Stimulated activated effector memory CD8-positive, alpha-beta T cell treated with anti-CD3 and anti-CD28 coated beads, Interleukin-12 subunit alpha, Interleukin-12 subunit beta, amount 100 ng/mL, for 72 hours (primary cell): ENCODE measurements at regions not wholly inside any gene's neighbourhood (a gene's known extent, or its start where the extent isn't known, plus 50 kb on each side); places are given as distances from the start of the nearest gene placed in this dataset.

ENCODE experiments used
- ATAC-seq: fragments of 150-1000 bp; cut with Tn5 transposase; 2 replicates; pipeline ENCODE4 v1.10.0; 2021
- DNase-seq, 2 donors: peaks; one replicate each; pipeline ENCODE4 v3.0.0; 2021 to 2022; ENCODE audit warnings: low spot score in 2 of 2
- H3K27ac Mint-ChIP-seq: one replicate; pipeline ENCODE4 v1.8.0; 2022; ENCODE audit warnings: mild to moderate bottlenecking, mixed read lengths
- H3K36me3 Mint-ChIP-seq: one replicate; pipeline ENCODE4 v1.8.0; 2022; ENCODE audit warnings: mild to moderate bottlenecking, mixed read lengths
- H3K4me1 Mint-ChIP-seq: one replicate; pipeline ENCODE4 v1.8.0; 2022; ENCODE audit warnings: mixed read lengths
- H3K4me3 Mint-ChIP-seq: one replicate; pipeline ENCODE4 v1.8.0; 2022; ENCODE audit warnings: mild to moderate bottlenecking, mixed read lengths
- H3K9me3 Mint-ChIP-seq: one replicate; pipeline ENCODE4 v1.8.0; 2022; ENCODE audit warnings: mixed read lengths

GRCh38 chr3:27661797-27662196 lies 60.3 kb downstream of the EOMES start:
- ATAC-seq (peak; percentile 75), DNase-seq (no peak)
- no peaks in the 10 kb centered on the region for H3K9me3 Mint-ChIP-seq
- peaks cover 17% of the 10 kb centered on the region for H3K4me1 Mint-ChIP-seq
- H3K4me3 Mint-ChIP-seq, result no peak overlapping the region
- H3K27ac Mint-ChIP-seq, result peak overlapping the region; percentile 38
- H3K36me3 Mint-ChIP-seq, result no peaks in the 10 kb centered on the region

GRCh38 chr3:27659279-27660021 lies 62.7 kb downstream of the EOMES start:
- peaks cover 14% of the 10 kb centered on the region for H3K4me1 Mint-ChIP-seq
- H3K9me3 Mint-ChIP-seq, result no peaks in the 10 kb centered on the region
- DNase-seq (peak; percentile 30 to 68), ATAC-seq (peak; percentile 54)
- H3K27ac Mint-ChIP-seq, result no peak overlapping the region
- no peaks in the 10 kb centered on the region for H3K36me3 Mint-ChIP-seq
- no peak overlapping the region for H3K4me3 Mint-ChIP-seq

- no peak overlapping the region for H3K4me3 Mint-ChIP-seq
- no peaks in the 10 kb centered on the region for H3K9me3 Mint-ChIP-seq
- no peaks in the 10 kb centered on the region for H3K36me3 Mint-ChIP-seq
- peaks cover 14% of the 10 kb centered on the region for H3K4me1 Mint-ChIP-seq
- ATAC-seq (no peak), DNase-seq (no peak)
- no peak overlapping the region for H3K27ac Mint-ChIP-seq
Measured at GRCh38 chr3:27658741-27659140, 63.4 kb downstream of the EOMES start.

GRCh38 chr3:27657871-27658270 lies 64.3 kb downstream of the EOMES start:
- Mint-ChIP-seq H3K27ac (no peak overlapping the region), H3K36me3 (no peaks in the 10 kb centered on the region), H3K4me1 (peaks cover 14% of the 10 kb centered on the region), H3K4me3 (no peak overlapping the region), H3K9me3 (no peaks in the 10 kb centered on the region)
- ATAC-seq, result no peak
- no peak for DNase-seq

GRCh38 chr3:27657404-27657803 lies 64.7 kb downstream of the EOMES start:
- no peaks in the 10 kb centered on the region for H3K9me3 Mint-ChIP-seq
- ATAC-seq, result no peak
- H3K4me1 Mint-ChIP-seq, result peaks cover 14% of the 10 kb centered on the region
- no peaks in the 10 kb centered on the region for H3K36me3 Mint-ChIP-seq
- DNase-seq, result no peak
- no peak overlapping the region for H3K4me3 Mint-ChIP-seq
- H3K27ac Mint-ChIP-seq, result no peak overlapping the region

- ATAC-seq, result no peak
- DNase-seq, result no peak
- Mint-ChIP-seq H3K4me3 (no peak overlapping the region), H3K36me3 (no peaks in the 10 kb centered on the region), H3K27ac (no peak overlapping the region), H3K4me1 (peaks cover 10% of the 10 kb centered on the region), H3K9me3 (no peaks in the 10 kb centered on the region)
Measured at GRCh38 chr3:27656790-27657189, 65.3 kb downstream of the EOMES start.

GRCh38 chr3:27655547-27655946 lies 66.6 kb downstream of the EOMES start:
- Mint-ChIP-seq H3K4me3 (no peak overlapping the region), H3K27ac (no peak overlapping the region), H3K36me3 (no peaks in the 10 kb centered on the region), H3K9me3 (no peaks in the 10 kb centered on the region), H3K4me1 (peaks cover 4% of the 10 kb centered on the region)
- DNase-seq, result no peak
- ATAC-seq, result no peak

- no peak for ATAC-seq
Measured at GRCh38 chr3:27653803-27654558, 68.1 kb downstream of the EOMES start.

GRCh38 chr3:27649277-27649676 lies 72.8 kb downstream of the EOMES start:
- Mint-ChIP-seq H3K4me1 (no peaks in the 10 kb centered on the region), H3K4me3 (no peak overlapping the region), H3K9me3 (no peaks in the 10 kb centered on the region), H3K36me3 (no peaks in the 10 kb centered on the region), H3K27ac (no peak overlapping the region)
- no peak for DNase-seq
- ATAC-seq, result no peak

More at GRCh38 chr3:27653803-27654558, 68.1 kb downstream of the EOMES start:
- peaks cover 4% of the 10 kb centered on the region for H3K4me1 Mint-ChIP-seq
- H3K27ac Mint-ChIP-seq, result no peak overlapping the region
- no peaks in the 10 kb centered on the region for H3K36me3 Mint-ChIP-seq
- no peaks in the 10 kb centered on the region for H3K9me3 Mint-ChIP-seq
- no peak overlapping the region for H3K4me3 Mint-ChIP-seq
- no peak for DNase-seq

GRCh38 chr3:27646896-27647295 lies 75.2 kb downstream of the EOMES start:
- no peak for ATAC-seq
- DNase-seq, result no peak

GRCh38 chr3:27644941-27645340 lies 77.2 kb downstream of the EOMES start:
- no peak for DNase-seq
- H3K9me3 Mint-ChIP-seq, result no peaks in the 10 kb centered on the region
- no peak overlapping the region for H3K27ac Mint-ChIP-seq
- no peak overlapping the region for H3K4me3 Mint-ChIP-seq
- H3K36me3 Mint-ChIP-seq, result no peaks in the 10 kb centered on the region
- ATAC-seq, result no peak
- H3K4me1 Mint-ChIP-seq, result no peaks in the 10 kb centered on the region

More at GRCh38 chr3:27646896-27647295, 75.2 kb downstream of the EOMES start:
- no peak overlapping the region for H3K27ac Mint-ChIP-seq
- H3K36me3 Mint-ChIP-seq, result no peaks in the 10 kb centered on the region
- no peaks in the 10 kb centered on the region for H3K9me3 Mint-ChIP-seq
- H3K4me3 Mint-ChIP-seq, result no peak overlapping the region
- H3K4me1 Mint-ChIP-seq, result no peaks in the 10 kb centered on the region

GRCh38 chr3:27643355-27643754 lies 78.8 kb downstream of the EOMES start:
- H3K4me3 Mint-ChIP-seq, result no peak overlapping the region
- no peak overlapping the region for H3K27ac Mint-ChIP-seq
- no peaks in the 10 kb centered on the region for H3K9me3 Mint-ChIP-seq
- peaks cover 9% of the 10 kb centered on the region for H3K4me1 Mint-ChIP-seq
- no peaks in the 10 kb centered on the region for H3K36me3 Mint-ChIP-seq
- no peak for DNase-seq
- no peak for ATAC-seq

- Mint-ChIP-seq H3K36me3 (no peaks in the 10 kb centered on the region), H3K27ac (no peak overlapping the region), H3K4me3 (no peak overlapping the region), H3K9me3 (no peaks in the 10 kb centered on the region), H3K4me1 (peaks cover 9% of the 10 kb centered on the region)
- DNase-seq (no peak), ATAC-seq (no peak)
Measured at GRCh38 chr3:27642796-27643195, 79.3 kb downstream of the EOMES start.

GRCh38 chr3:27641888-27642601 lies 80.1 kb downstream of the EOMES start:
- H3K9me3 Mint-ChIP-seq, result no peaks in the 10 kb centered on the region
- peaks cover 9% of the 10 kb centered on the region for H3K4me1 Mint-ChIP-seq
- no peak for ATAC-seq
- no peak overlapping the region for H3K4me3 Mint-ChIP-seq
- no peak overlapping the region for H3K27ac Mint-ChIP-seq
- no peaks in the 10 kb centered on the region for H3K36me3 Mint-ChIP-seq
- no peak for DNase-seq

GRCh38 chr3:27641271-27641800 lies 80.8 kb downstream of the EOMES start:
- ATAC-seq (no peak), DNase-seq (no peak)
- H3K36me3 Mint-ChIP-seq, result no peaks in the 10 kb centered on the region
- peaks cover 9% of the 10 kb centered on the region for H3K4me1 Mint-ChIP-seq
- H3K9me3 Mint-ChIP-seq, result no peaks in the 10 kb centered on the region
- no peak overlapping the region for H3K4me3 Mint-ChIP-seq
- H3K27ac Mint-ChIP-seq, result no peak overlapping the region
